KMS-11 (cell line): ENCODE measurements at regions not wholly inside any gene's neighbourhood (a gene's known extent, or its start where the extent isn't known, plus 50 kb on each side); places are given as distances from the start of the nearest gene placed in this dataset.

ENCODE experiments used
- H2AFZ ChIP-seq: fragments of 200-600 bp; sonication (generic); 2 replicates; pipeline ENCODE4 v1.6.1; 2016; ENCODE audit warnings: antibody characterized with exemption, mixed run types, low read depth
- H3K27ac ChIP-seq: fragments of 200-600 bp; sonication (generic); 2 replicates; pipeline ENCODE4 v1.6.1; 2016; ENCODE audit warnings: mild to moderate bottlenecking, mixed run types
- H3K27me3 ChIP-seq: fragments of 200-600 bp; sonication (generic); 2 replicates; pipeline ENCODE4 v1.6.1; 2017; ENCODE audit warnings: mild to moderate bottlenecking, low read depth, mixed run types, moderate library complexity; ENCODE audit not compliant: insufficient read depth
- H3K36me3 ChIP-seq: fragments of 200-600 bp; sonication (generic); 2 replicates; pipeline ENCODE4 v1.6.1; 2017; ENCODE audit warnings: mild to moderate bottlenecking, mixed run types; ENCODE audit not compliant: insufficient read depth
- H3K4me1 ChIP-seq: fragments of 200-600 bp; sonication (generic); 2 replicates; pipeline ENCODE4 v1.6.1; 2016; ENCODE audit warnings: mild to moderate bottlenecking, low read depth, mixed run types; ENCODE audit not compliant: poor library complexity, severe bottlenecking
- H3K4me2 ChIP-seq: fragments of 200-600 bp; sonication (generic); 2 replicates; pipeline ENCODE4 v1.7.0; 2016; ENCODE audit warnings: mild to moderate bottlenecking, mixed run types
- H3K4me3 ChIP-seq: fragments of 200-600 bp; sonication (generic); IDR thresholded peaks from 2 replicates; pipeline ENCODE4 v1.6.1; 2017; ENCODE audit warnings: low read depth, low read length, mixed read lengths; ENCODE audit not compliant: insufficient read depth
- H3K79me2 ChIP-seq: fragments of 200-600 bp; sonication (generic); 2 replicates; pipeline ENCODE4 v1.6.1; 2016; ENCODE audit warnings: low read depth, mixed run types; ENCODE audit not compliant: insufficient read depth
- H3K9ac ChIP-seq: fragments of 200-600 bp; sonication (generic); 2 replicates; pipeline ENCODE4 v1.6.1; 2016; ENCODE audit warnings: mild to moderate bottlenecking, mixed run types
- H4K20me1 ChIP-seq: fragments of 200-600 bp; sonication (generic); 2 replicates; pipeline ENCODE4 v1.6.1; 2016; ENCODE audit warnings: mild to moderate bottlenecking, mixed run types; ENCODE audit not compliant: insufficient read depth
- TF ChIP-seq, protein P1 (sequence below): fragments of 200-600 bp; sonication (generic); conservative IDR thresholded peaks from 2 replicates; pipeline ENCODE4 v1.6.1; 2017; ENCODE audit warnings: low read depth, mild to moderate bottlenecking, antibody characterized with exemption, low read length, moderate library complexity, mixed read lengths

DNA sequence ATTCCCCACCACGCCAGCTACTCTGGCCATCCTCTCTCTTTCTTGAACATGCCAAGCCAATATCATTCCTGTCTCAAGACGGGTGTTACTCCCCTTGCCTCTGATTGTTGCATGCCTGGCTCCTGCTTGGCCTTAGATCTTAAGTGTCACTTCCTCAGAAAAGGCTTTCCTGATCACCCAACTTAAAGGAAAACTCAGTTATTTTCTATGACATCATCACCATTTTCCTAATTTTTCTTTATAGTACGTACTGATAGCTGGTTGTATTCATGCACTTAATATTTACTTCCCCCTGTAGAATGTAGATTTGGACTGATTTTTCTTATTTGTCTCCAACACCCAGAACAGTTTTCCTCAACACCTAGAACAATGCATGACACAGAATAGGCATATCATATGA, 123.8 kb upstream of the TSPAN2 start:
- Histone ChIP-seq H3K4me1 (no peaks in the 10 kb centered on the region), H2AFZ (no peak overlapping the region), H3K79me2 (no peaks in the 10 kb centered on the region), H3K27ac (no peak overlapping the region), H3K4me2 (no peak overlapping the region), H3K36me3 (no peaks in the 10 kb centered on the region), H4K20me1 (no peaks in the 10 kb centered on the region), H3K9ac (no peak overlapping the region), H3K4me3 (no peak overlapping the region), H3K27me3 (no peaks in the 10 kb centered on the region)
- TF ChIP-seq, protein P1, sequence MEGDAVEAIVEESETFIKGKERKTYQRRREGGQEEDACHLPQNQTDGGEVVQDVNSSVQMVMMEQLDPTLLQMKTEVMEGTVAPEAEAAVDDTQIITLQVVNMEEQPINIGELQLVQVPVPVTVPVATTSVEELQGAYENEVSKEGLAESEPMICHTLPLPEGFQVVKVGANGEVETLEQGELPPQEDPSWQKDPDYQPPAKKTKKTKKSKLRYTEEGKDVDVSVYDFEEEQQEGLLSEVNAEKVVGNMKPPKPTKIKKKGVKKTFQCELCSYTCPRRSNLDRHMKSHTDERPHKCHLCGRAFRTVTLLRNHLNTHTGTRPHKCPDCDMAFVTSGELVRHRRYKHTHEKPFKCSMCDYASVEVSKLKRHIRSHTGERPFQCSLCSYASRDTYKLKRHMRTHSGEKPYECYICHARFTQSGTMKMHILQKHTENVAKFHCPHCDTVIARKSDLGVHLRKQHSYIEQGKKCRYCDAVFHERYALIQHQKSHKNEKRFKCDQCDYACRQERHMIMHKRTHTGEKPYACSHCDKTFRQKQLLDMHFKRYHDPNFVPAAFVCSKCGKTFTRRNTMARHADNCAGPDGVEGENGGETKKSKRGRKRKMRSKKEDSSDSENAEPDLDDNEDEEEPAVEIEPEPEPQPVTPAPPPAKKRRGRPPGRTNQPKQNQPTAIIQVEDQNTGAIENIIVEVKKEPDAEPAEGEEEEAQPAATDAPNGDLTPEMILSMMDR = no peak

DNA sequence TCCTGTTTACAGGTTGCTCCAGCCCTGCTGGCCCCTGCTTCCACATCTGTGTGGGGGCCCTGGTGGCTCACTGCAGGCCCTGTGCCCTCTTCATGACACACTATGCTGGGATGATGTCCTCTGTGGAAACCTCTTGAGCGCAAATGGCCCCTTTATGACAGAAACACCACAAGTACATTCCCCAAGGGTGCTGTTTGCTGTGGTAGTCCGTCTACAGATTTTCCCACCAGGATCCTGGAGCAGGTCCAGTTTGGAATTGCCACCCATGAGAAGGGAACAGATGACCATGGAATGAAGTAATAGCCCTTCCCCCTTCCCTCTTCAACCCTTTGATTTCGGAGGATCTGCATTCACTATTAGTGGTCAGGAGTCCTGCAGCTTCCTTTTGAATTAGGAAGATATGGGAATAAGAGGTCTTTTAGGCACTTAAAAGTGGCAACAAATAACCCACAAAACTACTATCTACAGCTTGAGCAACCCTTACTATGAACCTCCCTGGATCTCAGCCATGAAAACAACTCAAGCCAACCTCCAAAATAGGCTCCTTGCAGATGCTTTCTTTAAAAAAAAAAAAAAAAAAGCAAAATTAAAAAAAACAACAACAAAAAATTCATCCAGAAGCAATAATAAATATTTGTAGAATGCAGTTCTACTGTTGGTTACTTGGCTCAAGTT, 121.9 kb upstream of the TSPAN2 start:
- H4K20me1 ChIP-seq = no peaks in the 10 kb centered on the region
- no peak overlapping the region for H3K4me3 ChIP-seq
- H3K27me3 ChIP-seq = no peaks in the 10 kb centered on the region
- H3K27ac ChIP-seq = no peak overlapping the region
- no peaks in the 10 kb centered on the region for H3K4me1 ChIP-seq
- no peak overlapping the region for H3K4me2 ChIP-seq
- H3K36me3 ChIP-seq = no peaks in the 10 kb centered on the region
- H3K9ac ChIP-seq = no peak overlapping the region
- H2AFZ ChIP-seq = no peak overlapping the region
- H3K79me2 ChIP-seq = no peaks in the 10 kb centered on the region
- TF ChIP-seq, protein P1 = no peak

DNA sequence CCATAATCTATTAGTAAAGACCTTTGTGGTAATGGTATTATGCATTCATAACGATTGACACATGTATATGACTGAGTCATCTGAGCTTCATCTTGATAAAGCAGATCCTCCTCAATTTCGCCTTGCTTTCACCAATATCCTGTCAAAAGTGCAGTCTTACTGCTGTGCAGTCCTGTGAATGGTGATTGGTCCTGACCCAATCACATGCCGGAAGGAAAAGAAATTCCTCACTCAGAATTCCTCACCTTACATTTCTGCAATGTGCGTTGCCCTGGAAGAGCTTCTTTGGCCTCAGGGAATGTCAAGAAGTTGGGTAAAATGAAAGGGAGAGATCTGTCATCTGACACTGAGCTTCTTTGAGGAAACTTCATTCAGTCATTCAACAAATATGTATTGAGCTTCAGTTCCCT, 121.0 kb upstream of the TSPAN2 start:
- H2AFZ ChIP-seq = no peak overlapping the region
- H3K4me2 ChIP-seq = no peak overlapping the region
- H3K27me3 ChIP-seq = no peaks in the 10 kb centered on the region

DNA sequence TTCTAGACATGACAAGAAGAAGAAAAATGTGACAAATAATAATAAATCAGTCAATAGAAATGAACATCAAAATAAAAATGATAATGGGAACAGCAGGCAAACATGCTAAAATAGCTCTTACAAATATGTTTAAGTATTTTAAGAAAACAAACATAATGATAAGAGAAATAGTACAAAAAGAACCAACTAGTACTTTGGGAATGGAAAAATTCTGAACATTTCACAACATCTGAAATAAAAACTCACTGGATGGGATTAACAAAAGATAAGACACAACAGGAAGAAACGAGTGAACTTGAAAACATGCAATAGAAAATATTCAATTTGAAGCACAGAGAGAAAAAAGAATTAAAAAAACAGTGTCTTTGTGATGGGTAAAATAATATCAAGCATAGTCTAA, 115.2 kb upstream of the TSPAN2 start:
- H3K9ac ChIP-seq = no peak overlapping the region
- H3K4me3 ChIP-seq = no peak overlapping the region
- TF ChIP-seq, protein P1 = no peak

More for the DNA sequence above, 121.0 kb upstream of the TSPAN2 start:
- no peak overlapping the region for H3K27ac ChIP-seq
- TF ChIP-seq, protein P1 = no peak
- H3K4me1 ChIP-seq = no peaks in the 10 kb centered on the region
- H3K36me3 ChIP-seq = no peaks in the 10 kb centered on the region
- H3K79me2 ChIP-seq = no peaks in the 10 kb centered on the region
- H3K9ac ChIP-seq = no peak overlapping the region
- H4K20me1 ChIP-seq = no peaks in the 10 kb centered on the region
- no peak overlapping the region for H3K4me3 ChIP-seq

More for the DNA sequence above, 115.2 kb upstream of the TSPAN2 start:
- Histone ChIP-seq H4K20me1 (no peaks in the 10 kb centered on the region), H3K36me3 (no peaks in the 10 kb centered on the region), H3K79me2 (no peaks in the 10 kb centered on the region), H3K27me3 (no peaks in the 10 kb centered on the region), H3K27ac (no peak overlapping the region), H2AFZ (no peak overlapping the region), H3K4me1 (no peaks in the 10 kb centered on the region), H3K4me2 (no peak overlapping the region)
